GM12878 (cell line): ENCODE measurements at regions not wholly inside any gene's neighbourhood (a gene's known extent, or its start where the extent isn't known, plus 50 kb on each side); places are given as distances from the start of the nearest gene placed in this dataset.

Source experiments
- ATAC-seq: fragments of 200-7000 bp; cut with Tn5 transposase; 3 replicates; pipeline ENCODE4 v1.9.1; 2020; ENCODE audit warnings: mild to moderate bottlenecking, moderate library complexity
- BruUV-seq: library from RNA; stranded (reverse); fragments of 400-500 nt; replicated peaks from 2 replicates; lab custom pipeline; 2021; lab: Mats Ljungman, UMichigan
- CTCF ChIA-PET: fragments of 300-600 bp; sonication (Branson Sonifier 250); formaldehyde crosslinking; extraction: SDS; loops from one replicate; lab custom pipeline; 2021; ENCODE audit warnings: inconsistent platforms; lab: Yijun Ruan, JAX
- POLR2A ChIA-PET: fragments of 350-600 bp; formaldehyde crosslinking; extraction: SDS; loops from one replicate; lab custom pipeline; 2021; ENCODE audit warnings: inconsistent platforms; lab: Charles Lee
- RAD21 ChIA-PET: fragments of 300-600 bp; sonication (Branson Sonifier 250); formaldehyde crosslinking; loops from one replicate; lab custom pipeline; 2023; ENCODE audit warnings: antibody characterized with exemption; ENCODE audit not compliant: unreplicated experiment; lab: Charles Lee
- SMC1A ChIA-PET: fragments of 300-600 bp; sonication (Branson Sonifier 250); formaldehyde crosslinking; loops from one replicate; lab custom pipeline; 2023; ENCODE audit not compliant: unreplicated experiment, uncharacterized antibody; lab: Charles Lee
- DNase-seq: peaks from one replicate; pipeline ENCODE4 v3.0.0-alpha.2; 2011; ENCODE audit warnings: low read depth, low spot score
- FAIRE-seq: peaks from 3 replicates; lab custom pipeline; 2011; peaks lifted over from hg19 to GRCh38; lab: Jason Lieb, UNC
- H2AFZ ChIP-seq: 2 replicates; pipeline ENCODE4 v1.6.0; 2011; ENCODE audit warnings: low read depth, low read length, control low read depth; ENCODE audit not compliant: control insufficient read depth
- H3K27ac ChIP-seq: 2 replicates; pipeline ENCODE4 v1.5.1; 2011; ENCODE audit warnings: control low read depth; ENCODE audit not compliant: control insufficient read depth, insufficient read depth
- H3K27me3 ChIP-seq, 2 experiments: replicated peaks in 1 of 2; 2 replicates each; pipeline versions ENCODE4 v1.6.0 to v1.6.1; 2011; ENCODE audit warnings: low read length in 1 of 2; ENCODE audit not compliant: control insufficient read depth in 2 of 2, insufficient read depth in 2 of 2
- H3K36me3 ChIP-seq, 2 experiments: 2 replicates each; pipeline ENCODE4 v1.5.1; 2011; ENCODE audit warnings: low read length in 1 of 2; ENCODE audit not compliant: control insufficient read depth in 2 of 2, insufficient read depth in 2 of 2
- H3K4me1 ChIP-seq: 2 replicates; pipeline ENCODE4 v1.6.1; 2011; ENCODE audit warnings: mild to moderate bottlenecking, low read length, moderate library complexity, mixed read lengths; ENCODE audit not compliant: control insufficient read depth, insufficient read depth
- H3K4me2 ChIP-seq: 2 replicates; pipeline ENCODE4 v1.6.0; 2011; ENCODE audit warnings: control low read depth; ENCODE audit not compliant: control insufficient read depth, insufficient read depth
- H3K4me3 ChIP-seq: fragments of 200-600 bp; sonication (generic); 2 replicates; pipeline ENCODE4 v1.5.1; 2016
- H3K79me2 ChIP-seq: 2 replicates; pipeline ENCODE4 v1.6.0; 2011; ENCODE audit warnings: low read length; ENCODE audit not compliant: control insufficient read depth, insufficient read depth
- H3K9ac ChIP-seq: 2 replicates; pipeline ENCODE4 v1.8.0; 2011; ENCODE audit warnings: low read length, control low read depth, mixed read lengths; ENCODE audit not compliant: control insufficient read depth, insufficient read depth
- H3K9me3 ChIP-seq: replicated peaks from 3 replicates; pipeline ENCODE4 v1.5.1; 2011; ENCODE audit warnings: mild to moderate bottlenecking, low read length; ENCODE audit not compliant: control insufficient read depth, insufficient read depth
- H4K20me1 ChIP-seq: 2 replicates; pipeline ENCODE4 v1.6.0; 2011; ENCODE audit not compliant: control insufficient read depth, insufficient read depth
- ASH2L ChIP-seq: fragments of 300-600, 200-600 bp; sonication (generic); IDR thresholded peaks from 2 replicates; pipeline ENCODE4 v1.6.1; 2017; ENCODE audit warnings: low read depth, mild to moderate bottlenecking, borderline replicate concordance
- ETV6 ChIP-seq, 2 experiments: fragments of 450-650 bp in 1 of 2; IDR thresholded peaks in 1 of 2; conservative IDR thresholded peaks in 1 of 2; 2 replicates each; pipeline ENCODE4 v1.6.1; 2014; ENCODE audit warnings: antibody characterized with exemption in 1 of 2, borderline replicate concordance in 1 of 2, low read depth in 1 of 2, mild to moderate bottlenecking in 1 of 2, moderate library complexity in 1 of 2
- FOS ChIP-seq: IDR thresholded peaks from 3 replicates; pipeline ENCODE4 v1.6.1; 2011; ENCODE audit warnings: borderline replicate concordance; ENCODE audit not compliant: insufficient read length; ENCODE audit errors: extremely low read depth
- MEF2B ChIP-seq: fragments of 450-650 bp; IDR thresholded peaks from 2 replicates; pipeline ENCODE4 v1.6.1; 2018; ENCODE audit warnings: mild to moderate bottlenecking, moderate library complexity; ENCODE audit not compliant: partially characterized antibody, poor library complexity, severe bottlenecking
- MYC ChIP-seq: IDR thresholded peaks from 2 replicates; pipeline ENCODE4 v1.6.1; 2011; ENCODE audit warnings: mild to moderate bottlenecking, low read length, moderate library complexity, inconsistent platforms; ENCODE audit not compliant: insufficient read depth, insufficient replicate concordance, insufficient read length, severe bottlenecking
- NFYA ChIP-seq: IDR thresholded peaks from 2 replicates; pipeline ENCODE4 v1.6.1; 2011; ENCODE audit warnings: low read depth, mild to moderate bottlenecking, low read length, improper control_type of control experiment, borderline replicate concordance
- NKRF ChIP-seq: fragments of 450-650 bp; conservative IDR thresholded peaks from 2 replicates; pipeline ENCODE4 v1.6.1; 2017; ENCODE audit warnings: mild to moderate bottlenecking, moderate library complexity
- PAX5 ChIP-seq: IDR thresholded peaks from 2 replicates; pipeline ENCODE4 v1.6.1; 2011; ENCODE audit warnings: low read depth, low read length, borderline replicate concordance
- RELB ChIP-seq: fragments of 450-650 bp; IDR thresholded peaks from 2 replicates; pipeline ENCODE4 v1.6.1; 2017; ENCODE audit warnings: low read depth, mild to moderate bottlenecking, moderate library complexity
- RFX5 ChIP-seq: IDR thresholded peaks from 2 replicates; pipeline ENCODE4 v1.6.1; 2011; ENCODE audit warnings: low read depth, low read length, improper control_type of control experiment
- SIX5 ChIP-seq: IDR thresholded peaks from 2 replicates; pipeline ENCODE4 v1.6.1; 2011; ENCODE audit warnings: mild to moderate bottlenecking, low read depth, low read length, moderate library complexity; ENCODE audit not compliant: severe bottlenecking
- TCF3 ChIP-seq: IDR thresholded peaks from 2 replicates; pipeline ENCODE4 v1.6.1; 2012; ENCODE audit warnings: low read depth, mild to moderate bottlenecking, low read length, borderline replicate concordance; ENCODE audit not compliant: insufficient read depth
- in situ Hi-C: fragments of 300-500 bp; cut with MboI; formaldehyde crosslinking; loops from 9 replicates; pipeline ENCODE4 v1.14.3; 2018; ENCODE audit warnings: mixed read lengths
- intact Hi-C: fragments of 100-400 bp; cut with micrococcal nuclease; formaldehyde crosslinking; loops from one replicate; pipeline ENCODE4 v1.14.2; 2022; ENCODE audit not compliant: unreplicated experiment
- TF ChIP-seq, protein P1 (sequence below): fragments of 450-650 bp; IDR thresholded peaks from 2 replicates; pipeline ENCODE4 v1.6.1; 2017; ENCODE audit warnings: mild to moderate bottlenecking, moderate library complexity
- TF ChIP-seq, protein P2 (sequence below): fragments of 450-650 bp; IDR thresholded peaks from 2 replicates; pipeline ENCODE4 v1.6.1; 2017; ENCODE audit warnings: borderline replicate concordance

DNA sequence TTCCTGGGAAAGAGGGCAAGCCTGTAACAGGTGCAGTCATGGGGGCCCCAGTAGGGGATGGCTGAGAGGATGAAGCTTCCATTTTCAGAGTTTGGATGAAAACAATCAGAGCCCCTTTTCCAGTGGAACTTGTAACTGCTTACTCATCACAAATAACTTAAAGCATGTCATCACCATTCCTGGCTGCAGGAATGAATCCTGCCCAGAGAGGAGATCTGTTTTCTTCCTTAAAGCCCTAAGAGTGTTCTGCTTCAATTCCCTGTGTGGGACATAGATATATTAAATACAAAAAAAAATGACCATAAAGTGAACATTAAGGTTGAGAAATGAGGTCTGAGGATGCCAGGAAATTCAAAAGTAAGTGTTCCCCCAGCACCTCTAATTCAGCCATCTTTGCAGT is 183.4 kb upstream of the MEIS1 start:
- SMC1A ChIA-PET, result no interaction called here
- BruUV-seq, result no TSS peak
- RAD21 ChIA-PET, result no interaction called here
- H3K9ac ChIP-seq, result no peak overlapping the region
- H3K4me1 ChIP-seq, result no peaks in the 10 kb centered on the region
- POLR2A ChIA-PET, result no interaction called here
- no peaks in the 10 kb centered on the region for H3K9me3 ChIP-seq
- no peak overlapping the region for H2AFZ ChIP-seq
- in situ Hi-C loops, result no loop called here
- TF ChIP-seq NFYA (no peak), NKRF (no peak), PAX5 (no peak), RELB (no peak), ASH2L (no peak), FOS (no peak), MYC (no peak), MEF2B (no peak), TCF3 (no peak), SIX5 (no peak), RFX5 (no peak), ETV6 (conservative IDR thresholded peaks at IDR 0.05 in 1 of 2, IDR thresholded peaks at IDR 0.05 in 1 of 2; ENCODE audit: borderline replicate concordance in 1 of 2, low read depth in 1 of 2) (no peak)
- TF ChIP-seq, protein P1, sequence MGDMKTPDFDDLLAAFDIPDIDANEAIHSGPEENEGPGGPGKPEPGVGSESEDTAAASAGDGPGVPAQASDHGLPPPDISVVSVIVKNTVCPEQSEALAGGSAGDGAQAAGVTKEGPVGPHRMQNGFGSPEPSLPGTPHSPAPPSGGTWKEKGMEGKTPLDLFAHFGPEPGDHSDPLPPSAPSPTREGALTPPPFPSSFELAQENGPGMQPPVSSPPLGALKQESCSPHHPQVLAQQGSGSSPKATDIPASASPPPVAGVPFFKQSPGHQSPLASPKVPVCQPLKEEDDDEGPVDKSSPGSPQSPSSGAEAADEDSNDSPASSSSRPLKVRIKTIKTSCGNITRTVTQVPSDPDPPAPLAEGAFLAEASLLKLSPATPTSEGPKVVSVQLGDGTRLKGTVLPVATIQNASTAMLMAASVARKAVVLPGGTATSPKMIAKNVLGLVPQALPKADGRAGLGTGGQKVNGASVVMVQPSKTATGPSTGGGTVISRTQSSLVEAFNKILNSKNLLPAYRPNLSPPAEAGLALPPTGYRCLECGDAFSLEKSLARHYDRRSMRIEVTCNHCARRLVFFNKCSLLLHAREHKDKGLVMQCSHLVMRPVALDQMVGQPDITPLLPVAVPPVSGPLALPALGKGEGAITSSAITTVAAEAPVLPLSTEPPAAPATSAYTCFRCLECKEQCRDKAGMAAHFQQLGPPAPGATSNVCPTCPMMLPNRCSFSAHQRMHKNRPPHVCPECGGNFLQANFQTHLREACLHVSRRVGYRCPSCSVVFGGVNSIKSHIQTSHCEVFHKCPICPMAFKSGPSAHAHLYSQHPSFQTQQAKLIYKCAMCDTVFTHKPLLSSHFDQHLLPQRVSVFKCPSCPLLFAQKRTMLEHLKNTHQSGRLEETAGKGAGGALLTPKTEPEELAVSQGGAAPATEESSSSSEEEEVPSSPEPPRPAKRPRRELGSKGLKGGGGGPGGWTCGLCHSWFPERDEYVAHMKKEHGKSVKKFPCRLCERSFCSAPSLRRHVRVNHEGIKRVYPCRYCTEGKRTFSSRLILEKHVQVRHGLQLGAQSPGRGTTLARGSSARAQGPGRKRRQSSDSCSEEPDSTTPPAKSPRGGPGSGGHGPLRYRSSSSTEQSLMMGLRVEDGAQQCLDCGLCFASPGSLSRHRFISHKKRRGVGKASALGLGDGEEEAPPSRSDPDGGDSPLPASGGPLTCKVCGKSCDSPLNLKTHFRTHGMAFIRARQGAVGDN, result no peak
- TF ChIP-seq, protein P2, sequence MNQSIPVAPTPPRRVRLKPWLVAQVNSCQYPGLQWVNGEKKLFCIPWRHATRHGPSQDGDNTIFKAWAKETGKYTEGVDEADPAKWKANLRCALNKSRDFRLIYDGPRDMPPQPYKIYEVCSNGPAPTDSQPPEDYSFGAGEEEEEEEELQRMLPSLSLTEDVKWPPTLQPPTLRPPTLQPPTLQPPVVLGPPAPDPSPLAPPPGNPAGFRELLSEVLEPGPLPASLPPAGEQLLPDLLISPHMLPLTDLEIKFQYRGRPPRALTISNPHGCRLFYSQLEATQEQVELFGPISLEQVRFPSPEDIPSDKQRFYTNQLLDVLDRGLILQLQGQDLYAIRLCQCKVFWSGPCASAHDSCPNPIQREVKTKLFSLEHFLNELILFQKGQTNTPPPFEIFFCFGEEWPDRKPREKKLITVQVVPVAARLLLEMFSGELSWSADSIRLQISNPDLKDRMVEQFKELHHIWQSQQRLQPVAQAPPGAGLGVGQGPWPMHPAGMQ, result no peak
- H3K27me3 ChIP-seq, result no peaks in the 10 kb centered on the region
- no peaks in the 10 kb centered on the region for H3K36me3 ChIP-seq
- DNase-seq (no peak), ATAC-seq (no peak), FAIRE-seq (no peak)
- no peak overlapping the region for H3K4me2 ChIP-seq
- no peak overlapping the region for H3K27ac ChIP-seq
- H4K20me1 ChIP-seq, result no peaks in the 10 kb centered on the region
- H3K4me3 ChIP-seq, result no peak overlapping the region
- CTCF ChIA-PET, result no interaction called here
- intact Hi-C loops, result no loop called here
- no peaks in the 10 kb centered on the region for H3K79me2 ChIP-seq
